Thymus (tissue), 11 donors: ENCODE measurements at regions not wholly inside any gene's neighbourhood (a gene's known extent, or its start where the extent isn't known, plus 50 kb on each side); places are given as distances from the start of the nearest gene placed in this dataset.

Experiments
- DNase-seq, 9 donors: peaks; one replicate each; pipeline ENCODE4 v3.0.0-alpha.2; 2013; ENCODE audit warnings: low spot score in 9 of 9, low read depth in 6 of 9, missing footprints in 1 of 9
- H3K27ac ChIP-seq, 2 donors: one replicate each; pipeline ENCODE4 v1.5.1; 2013; ENCODE audit warnings: control low read depth in 1 of 2, low read depth in 1 of 2, low read length in 1 of 2, mild to moderate bottlenecking in 1 of 2, moderate library complexity in 1 of 2
- H3K27me3 ChIP-seq, 2 donors: one replicate each; pipeline ENCODE4 v1.5.1; 2013; ENCODE audit warnings: low read length in 1 of 2; ENCODE audit not compliant: control insufficient read depth in 2 of 2, insufficient read depth in 1 of 2
- H3K36me3 ChIP-seq, 2 donors: one replicate each; pipeline ENCODE4 v1.5.1; 2013; ENCODE audit warnings: low read length in 1 of 2, mild to moderate bottlenecking in 1 of 2, moderate library complexity in 1 of 2; ENCODE audit not compliant: control insufficient read depth in 2 of 2, insufficient read depth in 2 of 2
- H3K4me1 ChIP-seq, 2 donors: one replicate each; pipeline ENCODE4 v1.5.1; 2013; ENCODE audit warnings: low read length in 2 of 2; ENCODE audit not compliant: control insufficient read depth in 2 of 2, insufficient read depth in 2 of 2
- H3K4me3 ChIP-seq, 2 donors: one replicate each; pipeline ENCODE4 v1.5.1; 2013; ENCODE audit warnings: low read length in 2 of 2, control low read depth in 1 of 2, mild to moderate bottlenecking in 1 of 2
- H3K9me3 ChIP-seq, 2 donors: one replicate each; pipeline ENCODE4 v1.5.1; 2013; ENCODE audit warnings: low read length in 1 of 2, mild to moderate bottlenecking in 1 of 2; ENCODE audit not compliant: control insufficient read depth in 2 of 2, insufficient read depth in 1 of 2
- WGBS: extraction: QIAGEN DNeasy Blood & Tissue Kit; methylation state at CpG from one replicate; pipeline ENCODE4 v1.1.7; 2013; 5-methylcytosine and 5-hydroxymethylcytosine counted together
- donor health status: healthy.

GRCh38 chr1:181142096-181142958 is 53.8 kb downstream of the IER5 start:
- Histone ChIP-seq H3K9me3 (peaks cover 0 to 13% of the 10 kb centered on the region in 2 donors), H3K36me3 (no peaks in the 10 kb centered on the region), H3K4me3 (no peak overlapping the region), H3K27ac (no peak overlapping the region), H3K27me3 (no peaks in the 10 kb centered on the region), H3K4me1 (peaks cover 10 to 32% of the 10 kb centered on the region in 2 donors)
- peak in 8 of 9 donors; percentile 67 to 93 (median 84) for DNase-seq
- WGBS = 34% methylated on average over 24 of the region's 24 CpGs

- H3K36me3 ChIP-seq = no peaks in the 10 kb centered on the region
- no peak for DNase-seq
- no peak overlapping the region for H3K27ac ChIP-seq
- WGBS = 87% methylated on average over 5 of the region's 5 CpGs
- peaks cover 0 to 13% of the 10 kb centered on the region in 2 donors for H3K9me3 ChIP-seq
- H3K4me3 ChIP-seq = no peak overlapping the region
- H3K4me1 ChIP-seq = peaks cover 12 to 28% of the 10 kb centered on the region in 2 donors
- H3K27me3 ChIP-seq = no peaks in the 10 kb centered on the region
Observed at GRCh38 chr1:181143102-181143859, 54.8 kb downstream of the IER5 start.

- H3K27me3 ChIP-seq = no peaks in the 10 kb centered on the region
- peaks cover 0 to 13% of the 10 kb centered on the region in 2 donors for H3K9me3 ChIP-seq
- H3K27ac ChIP-seq = no peak overlapping the region
- WGBS = 73% methylated on average over 3 of the region's 3 CpGs
- no peak overlapping the region for H3K4me3 ChIP-seq
- H3K36me3 ChIP-seq = no peaks in the 10 kb centered on the region
- peaks cover 19 to 34% of the 10 kb centered on the region in 2 donors for H3K4me1 ChIP-seq
- no peak for DNase-seq
Observed at GRCh38 chr1:181144238-181144637, 55.7 kb downstream of the IER5 start.

GRCh38 chr1:181148636-181149035 is 60.1 kb downstream of the IER5 start:
- Histone ChIP-seq H3K27ac (no peak overlapping the region), H3K4me1 (peaks cover 41 to 49% of the 10 kb centered on the region in 2 donors), H3K27me3 (peaks cover 0 to 4% of the 10 kb centered on the region in 2 donors), H3K9me3 (peaks cover 0 to 13% of the 10 kb centered on the region in 2 donors), H3K36me3 (no peaks in the 10 kb centered on the region), H3K4me3 (no peak overlapping the region)
- DNase-seq = no peak
- WGBS = 93% methylated on average over 3 of the region's 3 CpGs

GRCh38 chr1:181149326-181150125 is 61.0 kb downstream of the IER5 start:
- H3K4me3 ChIP-seq = peak overlapping the region in 1 of 2 donors; percentile 12
- peak overlapping the region; percentile 75 to 77 for H3K27ac ChIP-seq
- H3K9me3 ChIP-seq = peaks cover 0 to 13% of the 10 kb centered on the region in 2 donors
- peak; percentile 76 to 97 (median 89) for DNase-seq
- H3K36me3 ChIP-seq = no peaks in the 10 kb centered on the region
- H3K4me1 ChIP-seq = peaks cover 41 to 49% of the 10 kb centered on the region in 2 donors
- WGBS = 25% methylated on average over 10 of the region's 10 CpGs
- peaks cover 0 to 4% of the 10 kb centered on the region in 2 donors for H3K27me3 ChIP-seq

GRCh38 chr1:181150273-181150672 is 61.8 kb downstream of the IER5 start:
- WGBS = 97% methylated on average over 1 of the region's 1 CpG
- no peaks in the 10 kb centered on the region for H3K36me3 ChIP-seq
- peaks cover 0 to 18% of the 10 kb centered on the region in 2 donors for H3K9me3 ChIP-seq
- H3K27me3 ChIP-seq = peaks cover 0 to 4% of the 10 kb centered on the region in 2 donors
- H3K27ac ChIP-seq = peak overlapping the region; percentile 10 to 75
- no peak for DNase-seq
- peaks cover 41 to 49% of the 10 kb centered on the region in 2 donors for H3K4me1 ChIP-seq
- no peak overlapping the region for H3K4me3 ChIP-seq

- Histone ChIP-seq H3K4me1 (peaks cover 41 to 49% of the 10 kb centered on the region in 2 donors), H3K27me3 (peaks cover 0 to 4% of the 10 kb centered on the region in 2 donors), H3K9me3 (peaks cover 0 to 17% of the 10 kb centered on the region in 2 donors), H3K4me3 (no peak overlapping the region), H3K36me3 (no peaks in the 10 kb centered on the region), H3K27ac (no peak overlapping the region)
- DNase-seq = no peak
Observed at GRCh38 chr1:181150842-181151241, 62.3 kb downstream of the IER5 start.

GRCh38 chr1:181151378-181152326 is 63.2 kb downstream of the IER5 start:
- no peak overlapping the region for H3K4me3 ChIP-seq
- H3K36me3 ChIP-seq = no peaks in the 10 kb centered on the region
- DNase-seq = no peak
- peaks cover 0 to 14% of the 10 kb centered on the region in 2 donors for H3K9me3 ChIP-seq
- no peak overlapping the region for H3K27ac ChIP-seq
- peaks cover 0 to 6% of the 10 kb centered on the region in 2 donors for H3K27me3 ChIP-seq
- H3K4me1 ChIP-seq = peaks cover 41 to 49% of the 10 kb centered on the region in 2 donors
- WGBS = 75% methylated on average over 11 of the region's 11 CpGs
